ENCODE measurements at regions not wholly inside any gene's neighbourhood (a gene's known extent, or its start where the extent isn't known, plus 50 kb on each side); places are given as distances from the start of the nearest gene placed in this dataset.

GRCh38 chr4:28879178-28879577 lies 1841.0 kb upstream of the PCDH7 start:
- no peak overlapping the region for H3K4me3 ChIP-seq (ENCODE audit: low read depth, low read length)
- no peak for DNase-seq (ENCODE audit: low read depth)
- TF ChIP-seq, protein P1, sequence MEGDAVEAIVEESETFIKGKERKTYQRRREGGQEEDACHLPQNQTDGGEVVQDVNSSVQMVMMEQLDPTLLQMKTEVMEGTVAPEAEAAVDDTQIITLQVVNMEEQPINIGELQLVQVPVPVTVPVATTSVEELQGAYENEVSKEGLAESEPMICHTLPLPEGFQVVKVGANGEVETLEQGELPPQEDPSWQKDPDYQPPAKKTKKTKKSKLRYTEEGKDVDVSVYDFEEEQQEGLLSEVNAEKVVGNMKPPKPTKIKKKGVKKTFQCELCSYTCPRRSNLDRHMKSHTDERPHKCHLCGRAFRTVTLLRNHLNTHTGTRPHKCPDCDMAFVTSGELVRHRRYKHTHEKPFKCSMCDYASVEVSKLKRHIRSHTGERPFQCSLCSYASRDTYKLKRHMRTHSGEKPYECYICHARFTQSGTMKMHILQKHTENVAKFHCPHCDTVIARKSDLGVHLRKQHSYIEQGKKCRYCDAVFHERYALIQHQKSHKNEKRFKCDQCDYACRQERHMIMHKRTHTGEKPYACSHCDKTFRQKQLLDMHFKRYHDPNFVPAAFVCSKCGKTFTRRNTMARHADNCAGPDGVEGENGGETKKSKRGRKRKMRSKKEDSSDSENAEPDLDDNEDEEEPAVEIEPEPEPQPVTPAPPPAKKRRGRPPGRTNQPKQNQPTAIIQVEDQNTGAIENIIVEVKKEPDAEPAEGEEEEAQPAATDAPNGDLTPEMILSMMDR (IDR thresholded peaks at IDR 0.05; ENCODE audit: control insufficient read depth, extremely low read depth, insufficient read depth), result no peak

DNA sequence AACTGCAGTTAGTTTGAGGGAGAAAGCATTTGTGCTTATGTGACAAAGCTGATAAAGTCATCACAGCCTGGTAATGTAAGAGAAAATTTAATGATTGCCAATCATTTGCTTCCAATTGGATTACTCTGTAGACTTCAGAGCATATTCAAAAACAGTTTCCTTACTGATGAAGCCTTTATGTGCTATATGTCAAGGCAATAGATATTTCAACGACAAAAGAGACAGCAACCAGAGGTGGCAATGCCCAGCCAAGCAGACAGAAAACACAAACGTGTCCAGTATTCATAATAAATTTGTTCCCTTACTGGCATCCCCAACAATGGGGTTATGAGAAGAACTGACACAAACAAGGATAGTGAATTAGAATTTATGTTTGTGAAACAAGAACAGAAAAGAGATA lies 1840.3 kb upstream of the PCDH7 start:
- no peak for DNase-seq (ENCODE audit: low read depth)
- TF ChIP-seq, protein P1 (IDR thresholded peaks at IDR 0.05; ENCODE audit: control insufficient read depth, extremely low read depth, insufficient read depth), result no peak
- H3K4me3 ChIP-seq (ENCODE audit: low read depth, low read length), result no peak overlapping the region

DNA sequence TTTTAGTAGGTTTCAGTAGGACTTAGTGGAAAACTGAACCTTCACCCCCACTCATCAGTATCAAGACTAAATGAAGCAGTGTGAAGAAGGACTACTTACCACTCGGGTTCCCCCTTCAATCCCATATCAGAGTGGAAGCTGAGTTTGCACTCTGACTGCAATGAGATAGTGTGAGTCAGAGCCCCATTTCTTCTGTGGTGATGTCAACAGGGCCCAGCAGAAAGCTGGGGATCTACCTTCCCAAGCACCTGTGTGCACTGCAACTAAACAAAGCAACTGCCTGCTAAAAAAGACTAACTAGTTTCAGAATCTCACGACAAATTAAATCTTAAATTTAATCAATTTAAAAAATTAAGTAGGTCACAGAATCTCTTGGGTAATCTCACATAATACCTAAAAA lies 1837.0 kb upstream of the PCDH7 start:
- H3K4me3 ChIP-seq (ENCODE audit: low read depth, low read length), result no peak overlapping the region
- DNase-seq (ENCODE audit: low read depth), result no peak
- TF ChIP-seq, protein P1 (IDR thresholded peaks at IDR 0.05; ENCODE audit: control insufficient read depth, extremely low read depth, insufficient read depth), result no peak

DNA sequence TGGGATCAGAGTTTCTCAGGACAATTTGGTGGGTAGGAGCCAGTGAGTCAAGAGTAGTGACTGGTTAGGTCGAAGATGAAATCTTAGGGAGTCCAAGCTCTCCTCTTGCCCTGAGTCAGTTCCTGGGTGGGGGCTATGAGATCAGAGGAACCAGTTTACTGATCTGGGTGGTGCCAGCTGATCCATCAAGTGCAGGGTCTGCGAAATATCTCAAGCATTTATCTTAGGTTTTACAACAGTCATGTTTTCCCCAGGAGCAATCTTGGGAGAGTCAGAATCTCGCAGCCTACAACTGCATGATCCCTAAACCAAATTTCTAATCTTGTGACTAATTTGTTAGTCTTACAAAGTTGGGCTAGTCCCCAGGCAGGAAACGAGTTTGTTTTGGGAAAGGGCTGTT lies 1833.2 kb upstream of the PCDH7 start:
- no peak for DNase-seq (ENCODE audit: low read depth)
- no peak overlapping the region for H3K4me3 ChIP-seq (ENCODE audit: low read depth, low read length)
- TF ChIP-seq, protein P1 (IDR thresholded peaks at IDR 0.05; ENCODE audit: control insufficient read depth, extremely low read depth, insufficient read depth), result no peak

DNA sequence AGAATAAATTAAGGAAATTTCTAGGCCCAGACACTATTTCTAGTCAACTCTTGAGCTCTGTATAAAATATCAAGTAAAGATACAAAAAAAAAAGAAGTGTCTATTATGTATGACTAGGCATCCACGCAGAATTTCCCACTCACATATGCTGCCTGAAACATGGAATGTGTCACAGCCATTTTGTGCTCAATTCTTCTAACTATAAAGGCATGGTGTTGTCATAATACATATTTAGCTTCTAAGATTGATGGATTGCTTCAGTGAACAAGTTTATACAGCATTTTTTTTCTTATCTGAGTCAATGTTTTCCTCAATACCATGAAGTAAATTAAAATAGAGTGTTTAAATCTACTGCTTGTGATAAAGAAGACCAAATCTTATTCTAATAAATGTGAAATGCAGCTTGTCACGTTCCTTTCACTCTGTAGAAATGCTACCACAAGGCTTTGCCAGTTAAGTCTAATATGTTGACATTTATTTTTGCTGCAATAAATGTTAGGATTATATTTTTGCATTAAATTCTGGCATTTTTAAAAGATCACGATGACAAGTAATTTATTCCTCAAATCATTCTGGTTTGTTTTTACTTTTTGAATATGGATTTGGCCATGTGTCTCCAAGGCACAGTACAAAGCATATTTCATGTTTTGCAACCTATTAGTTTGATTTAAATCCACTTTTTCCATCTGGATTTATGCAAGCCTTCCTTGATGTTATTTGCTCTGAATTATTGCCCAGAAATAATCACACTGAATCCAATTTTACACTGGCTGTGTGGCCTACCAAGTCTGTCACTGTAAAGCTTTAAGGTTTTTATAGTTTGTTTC lies 1829.0 kb upstream of the PCDH7 start:
- TF ChIP-seq, protein P1 (IDR thresholded peaks at IDR 0.05; ENCODE audit: control insufficient read depth, extremely low read depth, insufficient read depth), result no peak
- DNase-seq (ENCODE audit: low read depth), result no peak
- H3K4me3 ChIP-seq (ENCODE audit: low read depth, low read length), result no peak overlapping the region

DNA sequence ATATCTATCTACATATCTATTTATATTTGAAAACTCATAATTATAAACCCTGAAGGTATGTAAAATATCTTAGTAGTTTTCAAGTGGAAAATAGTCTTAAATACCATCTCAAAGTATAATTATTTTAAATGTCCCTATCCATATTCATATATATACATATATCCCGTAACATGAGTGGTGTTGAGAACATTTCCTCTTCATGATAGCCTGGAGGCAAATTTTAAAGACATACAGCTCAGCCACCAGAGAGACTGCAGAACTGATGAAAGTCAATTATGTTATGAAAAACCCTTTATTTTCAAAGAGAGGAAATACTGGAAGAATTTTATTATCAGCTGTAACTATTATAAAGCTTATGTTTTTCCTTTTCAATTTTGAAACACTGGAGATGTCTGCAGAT lies 1806.7 kb upstream of the PCDH7 start:
- TF ChIP-seq, protein P1 (IDR thresholded peaks at IDR 0.05; ENCODE audit: control insufficient read depth, extremely low read depth, insufficient read depth), result no peak
- H3K4me3 ChIP-seq (ENCODE audit: low read depth, low read length), result no peak overlapping the region
- no peak for DNase-seq (ENCODE audit: low read depth)

- no peak for DNase-seq (ENCODE audit: low read depth)
- TF ChIP-seq, protein P1 (IDR thresholded peaks at IDR 0.05; ENCODE audit: control insufficient read depth, extremely low read depth, insufficient read depth), result no peak
- no peak overlapping the region for H3K4me3 ChIP-seq (ENCODE audit: low read depth, low read length)
Observed at GRCh38 chr4:28916585-28916984, 1803.6 kb upstream of the PCDH7 start.

Measured in LNCaP clone FGC (cell line).